ENCODE measurements at regions not wholly inside any gene's neighbourhood (a gene's known extent, or its start where the extent isn't known, plus 50 kb on each side); places are given as distances from the start of the nearest gene placed in this dataset.

- no peak for DNase-seq
- Histone ChIP-seq H3K27me3 (ENCODE audit: insufficient read depth, low read depth) (no peaks in the 10 kb centered on the region), H3K27ac (no peak overlapping the region), H3K9me2 (ENCODE audit: insufficient read depth) (no peaks in the 10 kb centered on the region), H3K4me1 (replicated peaks; ENCODE audit: insufficient read depth) (no peaks in the 10 kb centered on the region), H3K4me2 (no peak overlapping the region), H3K36me3 (ENCODE audit: low read depth) (no peaks in the 10 kb centered on the region), H3F3A (ENCODE audit: insufficient read depth, low read depth) (no peaks in the 10 kb centered on the region), H3K79me2 (ENCODE audit: low read depth) (no peaks in the 10 kb centered on the region), H4K20me1 (ENCODE audit: insufficient read depth) (no peaks in the 10 kb centered on the region), H2AFZ (no peak overlapping the region), H3K9me3 (ENCODE audit: insufficient read depth, low read depth) (no peaks in the 10 kb centered on the region), H3K4me3 (no peak overlapping the region)
- CTCF ChIA-PET, result no interaction called here
- POLR2A ChIA-PET (ENCODE audit: unreplicated experiment), result no interaction called here
- intact Hi-C loops (cut with micrococcal nuclease; ENCODE audit: unreplicated experiment), result no loop called here
- no TSS peak for BruUV-seq (replicated peaks)
- TF ChIP-seq EZH2 (IDR thresholded peaks at IDR 0.05; ENCODE audit: low read depth), result no peak
- TF ChIP-seq CTCF (conservative IDR thresholded peaks at IDR 0.05), result no peak
Measured at GRCh38 chr4:112916868-112917267, 132.6 kb upstream of the ANK2 start.

GRCh38 chr4:112923516-112923915 lies 125.9 kb upstream of the ANK2 start:
- TF ChIP-seq EZH2 (IDR thresholded peaks at IDR 0.05; ENCODE audit: low read depth) (no peak), CTCF (conservative IDR thresholded peaks at IDR 0.05) (no peak)
- H3K79me2 ChIP-seq (ENCODE audit: low read depth), result no peaks in the 10 kb centered on the region
- H3K4me3 ChIP-seq, result no peak overlapping the region
- H3K4me2 ChIP-seq, result no peak overlapping the region
- DNase-seq, result no peak
- H3K9me3 ChIP-seq (ENCODE audit: insufficient read depth, low read depth), result no peaks in the 10 kb centered on the region
- no peaks in the 10 kb centered on the region for H4K20me1 ChIP-seq (ENCODE audit: insufficient read depth)
- H3K36me3 ChIP-seq (ENCODE audit: low read depth), result no peaks in the 10 kb centered on the region
- no TSS peak for BruUV-seq (replicated peaks)
- no peaks in the 10 kb centered on the region for H3F3A ChIP-seq (ENCODE audit: insufficient read depth, low read depth)
- H3K27ac ChIP-seq, result no peak overlapping the region
- H3K9me2 ChIP-seq (ENCODE audit: insufficient read depth), result no peaks in the 10 kb centered on the region
- no peak overlapping the region for H2AFZ ChIP-seq
- ChIA-PET CTCF (no interaction called here), POLR2A (ENCODE audit: unreplicated experiment) (interaction anchor here (0.6 kb wide), 1 partner anchor 239 kb away, joined by 6 read pairs; no protein-coding TSS in a partner anchor)
- H3K4me1 ChIP-seq (replicated peaks; ENCODE audit: insufficient read depth), result no peaks in the 10 kb centered on the region
- intact Hi-C loops (cut with micrococcal nuclease; ENCODE audit: unreplicated experiment), result no loop called here
- H3K27me3 ChIP-seq (ENCODE audit: insufficient read depth, low read depth), result no peaks in the 10 kb centered on the region

DNA sequence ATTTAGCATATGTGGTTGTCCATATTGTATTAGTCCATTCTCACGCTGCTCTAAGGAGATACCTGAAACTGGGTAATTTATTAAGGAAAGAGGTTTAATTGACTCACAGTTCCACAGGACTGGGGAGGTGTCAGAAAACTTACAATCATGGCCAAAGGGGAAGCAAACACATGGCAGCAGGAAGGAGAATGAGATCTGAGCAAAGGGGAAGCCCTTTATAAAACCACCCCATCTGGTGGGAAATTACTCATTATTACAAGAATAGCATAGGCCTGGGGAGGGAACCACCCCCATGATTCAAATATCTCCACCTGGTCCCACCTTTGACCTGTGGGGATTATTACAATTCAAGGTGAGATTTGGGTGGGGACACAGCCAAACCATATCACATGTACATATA lies 122.6 kb upstream of the ANK2 start:
- ChIA-PET CTCF (no interaction called here), POLR2A (ENCODE audit: unreplicated experiment) (no interaction called here)
- Histone ChIP-seq H3F3A (ENCODE audit: insufficient read depth, low read depth) (no peaks in the 10 kb centered on the region), H4K20me1 (ENCODE audit: insufficient read depth) (no peaks in the 10 kb centered on the region), H3K27ac (no peak overlapping the region), H2AFZ (no peak overlapping the region), H3K36me3 (ENCODE audit: low read depth) (no peaks in the 10 kb centered on the region), H3K27me3 (ENCODE audit: insufficient read depth, low read depth) (no peaks in the 10 kb centered on the region), H3K4me3 (no peak overlapping the region), H3K4me2 (no peak overlapping the region), H3K9me2 (ENCODE audit: insufficient read depth) (no peaks in the 10 kb centered on the region), H3K9me3 (ENCODE audit: insufficient read depth, low read depth) (no peaks in the 10 kb centered on the region), H3K79me2 (ENCODE audit: low read depth) (no peaks in the 10 kb centered on the region), H3K4me1 (replicated peaks; ENCODE audit: insufficient read depth) (no peaks in the 10 kb centered on the region)
- BruUV-seq (replicated peaks), result no TSS peak
- intact Hi-C loops (cut with micrococcal nuclease; ENCODE audit: unreplicated experiment), result no loop called here
- no peak for DNase-seq
- TF ChIP-seq EZH2 (IDR thresholded peaks at IDR 0.05; ENCODE audit: low read depth), result no peak
- TF ChIP-seq CTCF (conservative IDR thresholded peaks at IDR 0.05), result no peak
